Tibial nerve (tissue), 4 donors: ENCODE measurements at regions not wholly inside any gene's neighbourhood (a gene's known extent, or its start where the extent isn't known, plus 50 kb on each side); places are given as distances from the start of the nearest gene placed in this dataset.

Experiments
- DNase-seq, 2 donors: peaks; one replicate each; pipeline ENCODE4 v3.0.0-alpha.2; 2019; ENCODE audit warnings: low spot score in 2 of 2
- H3K27ac ChIP-seq, 4 donors: fragments of 200-600 bp; sonication (generic) in 3 of 4; one replicate each; pipeline ENCODE4 v1.5.1; 2017 to 2019; ENCODE audit warnings: mild to moderate bottlenecking in 1 of 4
- H3K27me3 ChIP-seq, 2 donors: fragments of 200-600 bp; sonication (generic) in 1 of 2; one replicate each; pipeline versions ENCODE4 v1.5.1 to v1.6.0; 2017 to 2019
- H3K36me3 ChIP-seq, 3 donors: fragments of 200-600 bp; sonication (generic); one replicate each; pipeline ENCODE4 v1.5.1; 2018 to 2019
- H3K4me1 ChIP-seq, 4 donors: fragments of 200-600 bp; sonication (generic) in 3 of 4; one replicate each; pipeline ENCODE4 v1.5.1; 2017 to 2019
- H3K4me3 ChIP-seq, 4 donors: fragments of 200-600 bp; sonication (generic) in 3 of 4; one replicate each; pipeline ENCODE4 v1.5.1; 2017 to 2019; ENCODE audit warnings: mild to moderate bottlenecking in 1 of 4, moderate library complexity in 1 of 4
- H3K9me3 ChIP-seq, 4 donors: fragments of 200-600 bp; sonication (generic) in 3 of 4; one replicate each; pipeline ENCODE4 v1.5.1; 2017 to 2019
- EP300 ChIP-seq, 2 donors: sonication (generic); formaldehyde crosslinking; IDR thresholded peaks; one replicate each; pipeline ENCODE4 v1.6.1; 2017; ENCODE audit warnings: antibody characterized with exemption in 2 of 2, mild to moderate bottlenecking in 1 of 2
- POLR2A ChIP-seq, 2 donors: fragments of 450-650 bp; IDR thresholded peaks; one replicate each; pipeline ENCODE4 v1.6.1; 2017; ENCODE audit warnings: antibody characterized with exemption in 2 of 2, mild to moderate bottlenecking in 2 of 2, moderate library complexity in 2 of 2
- WGBS, 2 donors: methylation state at CpG; one replicate each; pipeline ENCODE4 v1.1.5; 2018; 5-methylcytosine and 5-hydroxymethylcytosine counted together
- TF ChIP-seq, protein P1 (sequence below), 5 experiments: fragments of 200-600 bp in 3 of 5; fragments of 450-650 bp in 2 of 5; sonication (generic) in 3 of 5; IDR thresholded peaks; one replicate each; pipeline ENCODE4 v1.5.1; 2016 to 2019; ENCODE audit warnings: antibody characterized with exemption in 5 of 5, mild to moderate bottlenecking in 3 of 5, moderate library complexity in 2 of 5

DNA sequence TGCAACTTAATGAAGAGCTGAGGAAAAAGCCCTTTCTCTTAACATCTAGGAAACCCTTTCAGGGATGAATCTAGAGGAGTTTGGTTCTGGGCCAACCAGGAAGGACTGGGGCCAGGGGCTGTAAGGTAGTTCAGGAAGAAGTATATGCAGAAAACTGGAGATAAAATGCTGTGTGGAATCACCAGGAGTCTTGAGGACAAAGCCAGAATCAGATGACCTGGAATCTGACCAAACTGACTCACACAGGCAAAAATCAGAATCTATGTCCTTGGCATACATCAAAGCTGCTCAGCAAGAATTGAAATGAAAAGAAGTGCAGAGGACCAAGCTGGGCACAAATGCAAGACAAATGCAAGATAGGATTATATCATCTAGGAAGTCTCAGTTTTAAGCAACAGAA, 59.4 kb upstream of the ATP2C1 start:
- Histone ChIP-seq H3K9me3 (no peaks in the 10 kb centered on the region), H3K4me3 (no peak overlapping the region), H3K27me3 (no peaks in the 10 kb centered on the region), H3K36me3 (no peaks in the 10 kb centered on the region), H3K27ac (no peak overlapping the region), H3K4me1 (peaks cover 0 to 3% (median 0%) of the 10 kb centered on the region in 4 donors)
- TF ChIP-seq POLR2A (IDR thresholded peaks at IDR 0.05) (no peak), EP300 (IDR thresholded peaks at IDR 0.05) (no peak)
- TF ChIP-seq, protein P1, sequence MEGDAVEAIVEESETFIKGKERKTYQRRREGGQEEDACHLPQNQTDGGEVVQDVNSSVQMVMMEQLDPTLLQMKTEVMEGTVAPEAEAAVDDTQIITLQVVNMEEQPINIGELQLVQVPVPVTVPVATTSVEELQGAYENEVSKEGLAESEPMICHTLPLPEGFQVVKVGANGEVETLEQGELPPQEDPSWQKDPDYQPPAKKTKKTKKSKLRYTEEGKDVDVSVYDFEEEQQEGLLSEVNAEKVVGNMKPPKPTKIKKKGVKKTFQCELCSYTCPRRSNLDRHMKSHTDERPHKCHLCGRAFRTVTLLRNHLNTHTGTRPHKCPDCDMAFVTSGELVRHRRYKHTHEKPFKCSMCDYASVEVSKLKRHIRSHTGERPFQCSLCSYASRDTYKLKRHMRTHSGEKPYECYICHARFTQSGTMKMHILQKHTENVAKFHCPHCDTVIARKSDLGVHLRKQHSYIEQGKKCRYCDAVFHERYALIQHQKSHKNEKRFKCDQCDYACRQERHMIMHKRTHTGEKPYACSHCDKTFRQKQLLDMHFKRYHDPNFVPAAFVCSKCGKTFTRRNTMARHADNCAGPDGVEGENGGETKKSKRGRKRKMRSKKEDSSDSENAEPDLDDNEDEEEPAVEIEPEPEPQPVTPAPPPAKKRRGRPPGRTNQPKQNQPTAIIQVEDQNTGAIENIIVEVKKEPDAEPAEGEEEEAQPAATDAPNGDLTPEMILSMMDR (IDR thresholded peaks at IDR 0.05) = no peak
- no peak for DNase-seq

DNA sequence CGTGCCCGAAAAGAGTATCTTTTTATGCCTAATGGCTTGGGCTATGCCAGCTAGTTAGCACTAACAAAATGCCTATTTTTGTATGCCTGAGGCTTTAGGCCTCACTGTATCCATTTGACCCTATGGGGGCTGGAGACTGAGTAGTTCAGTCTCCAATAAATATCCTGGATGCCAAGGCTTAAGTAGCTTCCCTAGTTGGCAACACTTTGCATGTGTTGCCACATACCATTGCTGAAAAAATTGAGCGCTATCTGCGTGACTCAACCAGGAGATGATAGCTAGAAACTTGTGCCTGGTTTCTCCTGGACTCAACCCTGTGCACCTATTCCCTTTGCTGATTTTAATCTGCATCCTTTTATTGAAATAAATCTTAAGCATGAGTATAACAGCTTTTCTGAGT, 58.4 kb upstream of the ATP2C1 start:
- H3K27me3 ChIP-seq = no peaks in the 10 kb centered on the region
- H3K9me3 ChIP-seq = no peaks in the 10 kb centered on the region
- H3K4me3 ChIP-seq = no peak overlapping the region
- no peak overlapping the region for H3K27ac ChIP-seq
- H3K4me1 ChIP-seq = peaks cover 0 to 6% (median 2%) of the 10 kb centered on the region in 4 donors
- WGBS, 2 donors = 94 to 96% methylated on average over 4 of the region's 4 CpGs
- H3K36me3 ChIP-seq = no peaks in the 10 kb centered on the region
- TF ChIP-seq POLR2A (IDR thresholded peaks at IDR 0.05) (no peak), EP300 (IDR thresholded peaks at IDR 0.05) (no peak)
- TF ChIP-seq, protein P1 (IDR thresholded peaks at IDR 0.05) = no peak
- no peak for DNase-seq

DNA sequence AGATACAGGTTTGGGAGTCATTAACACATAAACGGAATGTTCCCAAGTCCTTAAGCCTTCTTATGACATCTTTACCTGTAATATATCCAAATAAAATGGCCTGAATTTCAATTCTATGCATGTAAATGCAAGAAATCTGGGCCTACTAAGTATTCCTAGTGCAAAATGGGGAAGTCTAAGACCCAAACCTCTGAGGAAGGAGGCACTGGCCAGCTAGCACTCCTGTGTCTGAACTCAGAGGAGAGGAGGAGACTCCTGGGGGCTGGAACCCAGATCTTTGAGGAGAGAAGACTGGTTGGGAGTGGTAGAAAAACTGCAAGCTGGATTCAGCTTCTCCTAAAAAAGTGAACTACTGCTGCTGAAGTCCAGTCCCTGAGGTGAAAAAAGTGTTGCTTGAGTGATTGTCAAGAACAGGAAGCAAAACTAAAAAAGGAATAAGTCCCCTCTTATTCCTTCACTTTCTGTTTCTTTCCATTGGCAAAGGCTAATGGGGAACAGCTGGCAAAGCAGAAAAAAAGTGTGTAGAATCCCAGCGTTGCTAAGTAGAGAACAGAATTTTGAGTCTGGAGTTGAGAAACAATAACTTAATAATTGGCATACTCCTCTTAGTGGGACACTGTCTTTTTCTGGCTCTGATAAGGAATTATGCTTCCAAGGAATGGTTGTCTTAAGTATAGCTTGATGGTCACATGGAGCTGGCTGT, 54.8 kb upstream of the ATP2C1 start:
- H3K27ac ChIP-seq = no peak overlapping the region
- 58 to 62% methylated on average over 2 of the region's 2 CpGs for WGBS, 2 donors
- H3K36me3 ChIP-seq = no peaks in the 10 kb centered on the region
- peaks cover 0 to 6% (median 2%) of the 10 kb centered on the region in 4 donors for H3K4me1 ChIP-seq
- H3K9me3 ChIP-seq = no peaks in the 10 kb centered on the region
- H3K27me3 ChIP-seq = no peaks in the 10 kb centered on the region
- no peak for TF ChIP-seq EP300 (IDR thresholded peaks at IDR 0.05)
- TF ChIP-seq POLR2A (IDR thresholded peaks at IDR 0.05) = no peak
- TF ChIP-seq, protein P1 (IDR thresholded peaks at IDR 0.05) = no peak
- no peak for DNase-seq
- H3K4me3 ChIP-seq = no peak overlapping the region

DNA sequence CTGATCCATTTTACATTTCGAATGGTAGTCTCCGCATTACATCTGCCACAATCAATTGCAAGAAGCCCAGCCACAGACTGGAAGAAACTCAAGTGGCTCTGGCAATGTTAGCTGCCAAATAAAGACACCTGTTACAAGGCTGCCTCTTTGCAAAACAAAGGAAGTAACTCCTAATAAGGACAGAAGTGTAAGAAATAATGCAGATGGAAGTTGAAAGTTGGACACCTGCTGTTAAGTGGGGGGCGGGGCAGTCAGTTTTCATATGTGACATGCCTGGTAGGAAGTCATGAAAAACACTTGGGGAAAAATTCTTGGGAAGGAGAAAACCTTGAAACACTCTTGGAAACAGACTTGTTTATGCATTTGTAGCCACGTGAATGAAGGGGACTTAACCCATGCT, 54.1 kb upstream of the ATP2C1 start:
- Histone ChIP-seq H3K27me3 (no peaks in the 10 kb centered on the region), H3K27ac (no peak overlapping the region), H3K4me3 (no peak overlapping the region), H3K4me1 (peaks cover 0 to 6% (median 2%) of the 10 kb centered on the region in 4 donors), H3K36me3 (no peaks in the 10 kb centered on the region), H3K9me3 (no peaks in the 10 kb centered on the region)
- TF ChIP-seq EP300 (IDR thresholded peaks at IDR 0.05) (no peak), POLR2A (IDR thresholded peaks at IDR 0.05) (no peak)
- TF ChIP-seq, protein P1 (IDR thresholded peaks at IDR 0.05) = no peak
- WGBS, 2 donors = 29 to 32% methylated on average over 4 of the region's 4 CpGs
- no peak for DNase-seq

DNA sequence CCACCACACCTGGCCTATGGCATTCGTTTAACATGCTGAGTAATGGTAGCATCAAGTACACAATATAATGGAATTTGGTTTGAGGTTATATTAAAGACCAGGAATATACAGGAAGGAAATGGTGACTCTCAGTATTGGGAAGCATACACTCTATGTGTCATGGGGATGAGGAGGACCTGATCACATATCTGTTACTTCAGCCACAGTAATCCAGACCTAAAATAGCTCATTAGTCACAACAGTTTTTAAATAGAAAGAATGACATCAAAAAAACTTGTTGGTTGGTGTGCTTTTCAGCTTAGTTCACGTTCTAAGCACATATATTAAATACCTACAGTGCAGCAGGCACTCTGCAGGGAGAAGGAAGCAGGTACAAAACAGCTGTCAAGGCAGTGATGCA, 52.5 kb upstream of the ATP2C1 start:
- Histone ChIP-seq H3K4me3 (no peak overlapping the region), H3K27me3 (no peaks in the 10 kb centered on the region), H3K4me1 (peaks cover 0 to 6% (median 2%) of the 10 kb centered on the region in 4 donors), H3K27ac (no peak overlapping the region), H3K9me3 (no peaks in the 10 kb centered on the region), H3K36me3 (no peaks in the 10 kb centered on the region)
- 56 to 68% methylated on average over 2 of the region's 2 CpGs for WGBS, 2 donors
- no peak for DNase-seq
- TF ChIP-seq POLR2A (IDR thresholded peaks at IDR 0.05) (no peak), EP300 (IDR thresholded peaks at IDR 0.05) (no peak)
- TF ChIP-seq, protein P1 (IDR thresholded peaks at IDR 0.05) = no peak
